Anterior cingulate cortex (tissue), 58 donors: ENCODE measurements at regions not wholly inside any gene's neighbourhood (a gene's known extent, or its start where the extent isn't known, plus 50 kb on each side); places are given as distances from the start of the nearest gene placed in this dataset.
"Not testable (repeated sequence)": the region's sequence is repeated elsewhere in the genome, so short reads cannot be mapped to it uniquely, and the experiment has no call there.

Experiments
- DNase-seq, 58 donors: peaks; one replicate each; lab custom pipeline; 2025; lab: John Stamatoyannopoulos, UW

DNA sequence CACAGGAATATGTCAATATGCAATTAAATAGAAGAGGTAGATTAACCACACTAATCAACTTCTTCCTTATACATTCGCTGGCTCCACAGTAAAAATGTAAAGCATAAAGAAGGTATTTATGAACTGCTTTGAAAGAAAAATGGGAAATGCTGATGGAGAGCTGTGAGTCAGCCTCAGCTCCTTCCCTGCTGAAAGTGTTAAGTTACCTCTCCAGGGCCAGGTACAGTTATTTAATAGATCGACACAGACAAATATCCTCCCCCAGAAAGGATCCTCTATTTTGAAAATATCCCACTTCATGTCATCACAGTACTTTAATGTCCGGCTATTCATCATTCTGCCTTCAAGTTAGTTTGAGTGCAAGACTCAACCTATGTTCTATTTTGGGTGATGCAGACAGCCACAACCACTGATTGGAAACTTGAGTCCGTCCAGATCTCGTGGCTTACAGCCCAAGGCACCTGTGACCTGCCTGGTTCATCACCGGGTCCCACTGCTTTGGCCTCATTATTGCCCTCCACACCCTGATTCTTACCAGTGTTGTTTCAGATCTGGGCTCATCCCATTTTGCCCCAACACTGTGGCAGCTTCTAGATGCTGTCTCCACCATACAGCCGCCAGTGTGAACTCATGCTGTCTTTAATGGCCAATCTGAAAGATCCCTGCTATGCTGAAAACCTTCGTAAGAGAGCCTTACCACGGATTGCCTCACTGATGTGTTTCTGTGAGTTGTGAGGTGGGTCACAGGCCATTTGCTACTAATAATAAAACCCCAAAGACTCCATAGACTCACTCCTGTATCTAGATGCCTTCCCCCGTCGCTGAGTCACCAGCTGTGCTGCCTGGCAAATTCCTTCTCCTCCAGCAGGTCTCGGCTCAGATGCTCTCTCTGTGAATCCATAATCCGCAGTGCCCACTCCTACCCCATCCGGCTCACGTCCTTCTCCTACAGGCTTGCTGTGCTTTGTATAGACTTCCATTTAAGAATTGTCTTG is 56.2 kb upstream of the DDAH1 start:
- peak in 3 of 58 donors; percentile 2 to 18 (median 9) for DNase-seq

- DNase-seq = not testable (repeated sequence)
Observed at GRCh38 chr1:85522458-85522857, 57.5 kb upstream of the DDAH1 start.

- DNase-seq = not testable (repeated sequence)
Observed at GRCh38 chr1:85523061-85523460, 57.5 kb upstream of the CCN1 start.

DNA sequence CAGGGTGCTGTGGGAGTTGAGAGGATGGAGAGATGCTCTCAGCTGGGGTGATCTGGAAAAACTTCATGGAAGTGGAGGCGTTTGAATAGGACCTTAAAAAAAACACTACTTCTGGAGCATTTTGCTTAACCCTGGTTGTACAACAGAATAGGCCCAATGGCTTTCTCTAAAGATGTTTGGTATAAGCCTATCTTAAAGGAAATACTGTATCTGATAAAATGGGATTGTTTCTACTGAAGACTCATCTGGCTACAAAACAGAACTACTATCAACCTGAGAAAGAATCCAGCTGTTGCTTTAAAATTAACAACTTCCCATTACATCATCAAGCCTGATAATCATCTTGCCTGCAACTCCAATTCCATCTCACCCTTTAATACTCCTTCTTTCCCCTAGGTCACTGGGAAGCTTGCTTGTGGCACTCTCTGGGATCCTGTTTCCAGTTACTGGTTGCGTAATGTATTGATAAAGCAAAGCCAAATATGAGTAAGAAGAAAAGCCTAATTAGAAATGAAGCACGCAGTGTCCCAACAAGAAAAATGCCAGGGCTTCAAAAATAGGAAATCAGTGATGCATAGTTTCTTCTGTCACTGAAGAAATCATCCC is 56.2 kb upstream of the CCN1 start:
- DNase-seq = not testable (repeated sequence)

- DNase-seq = not testable (repeated sequence)
Observed at GRCh38 chr1:85525591-85525991, 55.0 kb upstream of the CCN1 start.

GRCh38 chr1:85526216-85526615 is 54.3 kb upstream of the CCN1 start:
- not testable (repeated sequence) for DNase-seq

DNA sequence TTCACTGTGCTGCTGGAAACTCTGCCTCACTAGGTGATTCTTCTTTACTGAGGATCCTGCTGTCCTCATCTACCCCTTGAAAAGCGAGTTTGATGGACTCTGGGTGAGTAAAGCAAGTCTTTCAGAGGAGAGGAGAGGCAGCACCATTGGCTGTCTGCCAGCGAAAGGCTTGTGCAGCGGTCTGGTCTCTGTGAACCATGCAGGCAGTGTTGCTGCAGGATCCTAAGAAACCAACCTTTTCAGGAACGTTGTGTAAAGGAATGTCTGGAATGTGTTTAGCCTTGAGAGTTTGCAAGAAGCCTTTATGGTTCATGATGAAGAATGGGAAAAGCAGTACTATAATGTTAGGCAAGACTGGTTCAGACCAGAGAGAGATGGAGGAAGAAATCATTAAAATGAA is 53.4 kb upstream of the CCN1 start:
- peak in 34 of 58 donors; percentile 2 to 73 (median 18) for DNase-seq
